ENCODE measurements at regions not wholly inside any gene's neighbourhood (a gene's known extent, or its start where the extent isn't known, plus 50 kb on each side); places are given as distances from the start of the nearest gene placed in this dataset.

DNA sequence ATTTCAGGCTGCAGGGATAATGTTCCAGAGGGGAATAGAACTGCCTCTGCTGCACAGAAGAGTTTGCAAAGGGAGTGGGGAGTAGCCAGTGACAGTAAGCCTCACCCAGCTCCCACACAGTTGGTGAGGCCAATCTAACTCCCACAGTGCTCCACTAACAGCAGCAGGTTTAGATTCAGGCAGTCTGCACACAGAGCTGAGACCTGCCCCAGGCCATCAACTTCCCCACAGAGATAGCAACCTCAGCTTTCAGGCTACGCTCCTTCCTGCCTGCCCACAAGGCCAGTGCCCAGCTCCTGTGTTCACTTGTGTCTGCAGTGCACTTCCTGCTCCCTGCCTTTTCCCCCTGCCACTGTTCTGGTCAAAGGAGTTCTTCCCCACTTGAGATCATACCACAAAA lies 107.5 kb downstream of the TBC1D30 start:
- CTCF ChIA-PET: interaction anchor here (1.1 kb wide), 1 partner anchor 130 kb away, joined by 5 read pairs; no protein-coding TSS in a partner anchor

DNA sequence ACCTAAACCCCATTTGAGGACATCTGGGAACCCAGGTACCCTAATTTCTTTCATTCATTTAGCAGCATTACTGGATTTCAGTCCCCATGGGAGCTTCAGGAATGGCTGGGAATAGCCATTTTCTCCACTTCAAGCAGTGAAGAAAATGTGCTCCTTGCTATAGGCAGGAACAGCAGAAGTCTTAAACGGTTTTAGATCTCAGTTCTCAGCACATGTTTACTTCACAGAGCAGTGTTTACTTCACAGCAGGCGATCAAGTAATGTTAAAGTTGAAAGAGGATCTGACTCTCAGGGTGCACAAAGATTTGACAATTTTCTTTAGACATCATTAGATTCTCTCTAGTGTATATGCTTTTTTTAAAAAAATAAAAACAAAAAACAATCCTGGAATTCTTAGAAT lies 109.3 kb downstream of the TBC1D30 start:
- POLR2A ChIA-PET: no interaction called here
- no peak overlapping the region for H3K27ac ChIP-seq (ENCODE audit: low read depth in 2 of 2, low read length in 1 of 2)
- CTCF ChIA-PET: no interaction called here

More for the DNA sequence above, 107.5 kb downstream of the TBC1D30 start:
- Histone ChIP-seq H3F3A (replicated peaks; ENCODE audit: insufficient read depth) (no peaks in the 10 kb centered on the region), H3K36me3 (replicated peaks in 1 of 2; ENCODE audit: control insufficient read depth in 1 of 2, insufficient read depth in 2 of 2, low read length in 1 of 2) (no peaks in the 10 kb centered on the region), H4K20me1 (ENCODE audit: insufficient read depth) (no peaks in the 10 kb centered on the region), H3K4me2 (no peak overlapping the region), H3K4me3 (ENCODE audit: low read depth in 2 of 2, low read length in 1 of 2) (no peak overlapping the region), H3K79me2 (ENCODE audit: insufficient read depth) (no peaks in the 10 kb centered on the region), H3K9me2 (no peaks in the 10 kb centered on the region), H3K27me3 (ENCODE audit: insufficient read depth) (no peaks in the 10 kb centered on the region), H2AFZ (ENCODE audit: low read depth) (no peak overlapping the region), H3K27ac (ENCODE audit: low read depth in 2 of 2, low read length in 1 of 2) (no peak overlapping the region), H3K9ac (no peak overlapping the region), H3K4me1 (ENCODE audit: control insufficient read depth in 1 of 2, insufficient read depth in 2 of 2, low read depth in 1 of 2, low read length in 1 of 2) (peaks cover 0 to 6% of the 10 kb centered on the region in 2 experiments; a peak in 1 of 4 replicates), H3K9me3 (no peaks in the 10 kb centered on the region)
- peak; percentile 21 for DNase-seq
- POLR2A ChIA-PET: interaction anchor here (1.0 kb wide), 1 partner anchor 14 kb away, joined by 3 read pairs; no protein-coding TSS in a partner anchor
- TF ChIP-seq, protein P1, sequence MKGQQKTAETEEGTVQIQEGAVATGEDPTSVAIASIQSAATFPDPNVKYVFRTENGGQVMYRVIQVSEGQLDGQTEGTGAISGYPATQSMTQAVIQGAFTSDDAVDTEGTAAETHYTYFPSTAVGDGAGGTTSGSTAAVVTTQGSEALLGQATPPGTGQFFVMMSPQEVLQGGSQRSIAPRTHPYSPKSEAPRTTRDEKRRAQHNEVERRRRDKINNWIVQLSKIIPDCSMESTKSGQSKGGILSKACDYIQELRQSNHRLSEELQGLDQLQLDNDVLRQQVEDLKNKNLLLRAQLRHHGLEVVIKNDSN (IDR thresholded peaks at IDR 0.05; ENCODE audit: borderline replicate concordance, low read depth): no peak
- TF ChIP-seq, protein P2, sequence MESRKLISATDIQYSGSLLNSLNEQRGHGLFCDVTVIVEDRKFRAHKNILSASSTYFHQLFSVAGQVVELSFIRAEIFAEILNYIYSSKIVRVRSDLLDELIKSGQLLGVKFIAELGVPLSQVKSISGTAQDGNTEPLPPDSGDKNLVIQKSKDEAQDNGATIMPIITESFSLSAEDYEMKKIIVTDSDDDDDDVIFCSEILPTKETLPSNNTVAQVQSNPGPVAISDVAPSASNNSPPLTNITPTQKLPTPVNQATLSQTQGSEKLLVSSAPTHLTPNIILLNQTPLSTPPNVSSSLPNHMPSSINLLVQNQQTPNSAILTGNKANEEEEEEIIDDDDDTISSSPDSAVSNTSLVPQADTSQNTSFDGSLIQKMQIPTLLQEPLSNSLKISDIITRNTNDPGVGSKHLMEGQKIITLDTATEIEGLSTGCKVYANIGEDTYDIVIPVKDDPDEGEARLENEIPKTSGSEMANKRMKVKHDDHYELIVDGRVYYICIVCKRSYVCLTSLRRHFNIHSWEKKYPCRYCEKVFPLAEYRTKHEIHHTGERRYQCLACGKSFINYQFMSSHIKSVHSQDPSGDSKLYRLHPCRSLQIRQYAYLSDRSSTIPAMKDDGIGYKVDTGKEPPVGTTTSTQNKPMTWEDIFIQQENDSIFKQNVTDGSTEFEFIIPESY (IDR thresholded peaks at IDR 0.05; ENCODE audit: borderline replicate concordance, low read depth): no peak
- TF ChIP-seq, protein P3, sequence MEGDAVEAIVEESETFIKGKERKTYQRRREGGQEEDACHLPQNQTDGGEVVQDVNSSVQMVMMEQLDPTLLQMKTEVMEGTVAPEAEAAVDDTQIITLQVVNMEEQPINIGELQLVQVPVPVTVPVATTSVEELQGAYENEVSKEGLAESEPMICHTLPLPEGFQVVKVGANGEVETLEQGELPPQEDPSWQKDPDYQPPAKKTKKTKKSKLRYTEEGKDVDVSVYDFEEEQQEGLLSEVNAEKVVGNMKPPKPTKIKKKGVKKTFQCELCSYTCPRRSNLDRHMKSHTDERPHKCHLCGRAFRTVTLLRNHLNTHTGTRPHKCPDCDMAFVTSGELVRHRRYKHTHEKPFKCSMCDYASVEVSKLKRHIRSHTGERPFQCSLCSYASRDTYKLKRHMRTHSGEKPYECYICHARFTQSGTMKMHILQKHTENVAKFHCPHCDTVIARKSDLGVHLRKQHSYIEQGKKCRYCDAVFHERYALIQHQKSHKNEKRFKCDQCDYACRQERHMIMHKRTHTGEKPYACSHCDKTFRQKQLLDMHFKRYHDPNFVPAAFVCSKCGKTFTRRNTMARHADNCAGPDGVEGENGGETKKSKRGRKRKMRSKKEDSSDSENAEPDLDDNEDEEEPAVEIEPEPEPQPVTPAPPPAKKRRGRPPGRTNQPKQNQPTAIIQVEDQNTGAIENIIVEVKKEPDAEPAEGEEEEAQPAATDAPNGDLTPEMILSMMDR (IDR thresholded peaks at IDR 0.05): no peak
- TF ChIP-seq EZH2phosphoT487 (IDR thresholded peaks at IDR 0.05; ENCODE audit: borderline replicate concordance, low read depth) (no peak), YY1 (IDR thresholded peaks at IDR 0.05; ENCODE audit: low read depth) (no peak)
- WGBS (ENCODE audit: low lambda C conversion rate): 0% methylated on average over 1 of the region's 1 CpG

More for the DNA sequence above, 109.3 kb downstream of the TBC1D30 start:
- no peak overlapping the region for H3K9ac ChIP-seq
- no peaks in the 10 kb centered on the region for H4K20me1 ChIP-seq (ENCODE audit: insufficient read depth)
- H3K4me1 ChIP-seq (ENCODE audit: control insufficient read depth in 1 of 2, insufficient read depth in 2 of 2, low read depth in 1 of 2, low read length in 1 of 2): peaks cover 0 to 6% of the 10 kb centered on the region in 2 experiments; a peak in 1 of 4 replicates
- no peak overlapping the region for H3K4me3 ChIP-seq (ENCODE audit: low read depth in 2 of 2, low read length in 1 of 2)
- no peaks in the 10 kb centered on the region for H3F3A ChIP-seq (replicated peaks; ENCODE audit: insufficient read depth)
- H3K9me3 ChIP-seq: no peaks in the 10 kb centered on the region
- no peak overlapping the region for H3K4me2 ChIP-seq
- WGBS (ENCODE audit: low lambda C conversion rate): 9% methylated on average over 2 of the region's 2 CpGs
- DNase-seq: no peak
- H2AFZ ChIP-seq (ENCODE audit: low read depth): no peak overlapping the region
- no peaks in the 10 kb centered on the region for H3K9me2 ChIP-seq
- no peaks in the 10 kb centered on the region for H3K36me3 ChIP-seq (replicated peaks in 1 of 2; ENCODE audit: control insufficient read depth in 1 of 2, insufficient read depth in 2 of 2, low read length in 1 of 2)
- H3K27me3 ChIP-seq (ENCODE audit: insufficient read depth): no peaks in the 10 kb centered on the region
- no peak for TF ChIP-seq JUND (IDR thresholded peaks at IDR 0.05)
- TF ChIP-seq TEAD4 (IDR thresholded peaks at IDR 0.05; ENCODE audit: borderline replicate concordance, insufficient read depth): no peak
- no peak for TF ChIP-seq FOXM1 (IDR thresholded peaks at IDR 0.05; ENCODE audit: low read depth)
- TF ChIP-seq, protein P4, sequence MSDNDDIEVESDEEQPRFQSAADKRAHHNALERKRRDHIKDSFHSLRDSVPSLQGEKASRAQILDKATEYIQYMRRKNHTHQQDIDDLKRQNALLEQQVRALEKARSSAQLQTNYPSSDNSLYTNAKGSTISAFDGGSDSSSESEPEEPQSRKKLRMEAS (IDR thresholded peaks at IDR 0.05; ENCODE audit: low read depth): no peak
- TF ChIP-seq, protein P5, sequence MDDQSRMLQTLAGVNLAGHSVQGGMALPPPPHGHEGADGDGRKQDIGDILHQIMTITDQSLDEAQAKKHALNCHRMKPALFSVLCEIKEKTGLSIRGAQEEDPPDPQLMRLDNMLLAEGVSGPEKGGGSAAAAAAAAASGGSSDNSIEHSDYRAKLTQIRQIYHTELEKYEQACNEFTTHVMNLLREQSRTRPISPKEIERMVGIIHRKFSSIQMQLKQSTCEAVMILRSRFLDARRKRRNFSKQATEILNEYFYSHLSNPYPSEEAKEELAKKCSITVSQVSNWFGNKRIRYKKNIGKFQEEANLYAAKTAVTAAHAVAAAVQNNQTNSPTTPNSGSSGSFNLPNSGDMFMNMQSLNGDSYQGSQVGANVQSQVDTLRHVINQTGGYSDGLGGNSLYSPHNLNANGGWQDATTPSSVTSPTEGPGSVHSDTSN (IDR thresholded peaks at IDR 0.05): no peak
- TF ChIP-seq, protein P2 (IDR thresholded peaks at IDR 0.05; ENCODE audit: borderline replicate concordance, low read depth): no peak
- H3K79me2 ChIP-seq (ENCODE audit: insufficient read depth): no peaks in the 10 kb centered on the region
